ENCODE measurements at regions not wholly inside any gene's neighbourhood (a gene's known extent, or its start where the extent isn't known, plus 50 kb on each side); places are given as distances from the start of the nearest gene placed in this dataset.

GRCh38 chr11:30171661-30172060 lies 59.2 kb upstream of the FSHB start:
- Histone ChIP-seq H3K4me3 (no peak overlapping the region), H3K27ac (no peak overlapping the region), H3K9me3 (no peaks in the 10 kb centered on the region), H3K36me3 (no peaks in the 10 kb centered on the region), H3K27me3 (no peaks in the 10 kb centered on the region), H3K4me1 (no peaks in the 10 kb centered on the region)
- DNase-seq, result no peak
- TF ChIP-seq POLR2A (IDR thresholded peaks at IDR 0.05) (no peak), POLR2AphosphoS5 (IDR thresholded peaks at IDR 0.05) (no peak), EP300 (IDR thresholded peaks at IDR 0.05) (no peak), CTCF (IDR thresholded peaks at IDR 0.05) (no peak)
- WGBS, 2 donors, result 79 to 89% methylated on average over 2 of the region's 2 CpGs
- ATAC-seq (ENCODE audit: low FRiP score in 2 of 2), result no peak

GRCh38 chr11:30172158-30172557 lies 58.7 kb upstream of the FSHB start:
- Histone ChIP-seq H3K27me3 (no peaks in the 10 kb centered on the region), H3K9me3 (no peaks in the 10 kb centered on the region), H3K4me3 (no peak overlapping the region), H3K4me1 (no peaks in the 10 kb centered on the region), H3K36me3 (no peaks in the 10 kb centered on the region), H3K27ac (no peak overlapping the region)
- DNase-seq (no peak), ATAC-seq (ENCODE audit: low FRiP score in 2 of 2) (no peak)
- no peak for TF ChIP-seq POLR2A (IDR thresholded peaks at IDR 0.05)
- TF ChIP-seq POLR2AphosphoS5 (IDR thresholded peaks at IDR 0.05), result no peak
- TF ChIP-seq CTCF (IDR thresholded peaks at IDR 0.05), result no peak
- no peak for TF ChIP-seq EP300 (IDR thresholded peaks at IDR 0.05)
- WGBS, 2 donors, result 87 to 93% methylated on average over 2 of the region's 2 CpGs

DNA sequence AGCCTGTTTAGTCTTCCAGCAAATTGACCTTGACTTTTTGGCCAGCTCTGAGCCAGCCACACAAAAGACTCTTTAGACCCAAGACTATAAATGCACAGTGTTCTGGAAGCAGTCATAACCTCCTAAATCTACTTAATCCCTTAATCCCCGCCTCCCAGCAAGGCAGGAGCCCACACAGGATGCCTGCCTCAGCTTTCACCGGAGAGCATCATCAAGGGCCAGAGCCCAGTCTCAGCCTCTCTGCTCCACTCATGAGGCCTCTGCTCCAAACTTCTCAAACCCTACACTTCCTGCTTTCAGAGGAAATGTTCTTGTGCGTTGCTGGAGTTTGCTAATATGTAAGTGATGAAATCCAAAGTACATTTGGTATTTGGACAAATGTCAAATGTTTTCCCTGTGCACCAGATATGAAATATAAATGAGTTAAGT lies 57.9 kb upstream of the FSHB start:
- TF ChIP-seq POLR2A (IDR thresholded peaks at IDR 0.05) (no peak), CTCF (IDR thresholded peaks at IDR 0.05) (no peak), EP300 (IDR thresholded peaks at IDR 0.05) (no peak), POLR2AphosphoS5 (IDR thresholded peaks at IDR 0.05) (no peak)

GRCh38 chr11:30174265-30175020 lies 56.4 kb upstream of the FSHB start:
- H3K9me3 ChIP-seq, result peaks cover 0 to 8% (median 3%) of the 10 kb centered on the region in 4 donors
- H3K36me3 ChIP-seq, result no peaks in the 10 kb centered on the region
- no peak overlapping the region for H3K4me3 ChIP-seq
- no peaks in the 10 kb centered on the region for H3K4me1 ChIP-seq
- H3K27ac ChIP-seq, result no peak overlapping the region
- TF ChIP-seq POLR2AphosphoS5 (IDR thresholded peaks at IDR 0.05), result no peak
- no peak for TF ChIP-seq POLR2A (IDR thresholded peaks at IDR 0.05)
- no peak for TF ChIP-seq CTCF (IDR thresholded peaks at IDR 0.05)
- no peak for TF ChIP-seq EP300 (IDR thresholded peaks at IDR 0.05)
- H3K27me3 ChIP-seq, result no peaks in the 10 kb centered on the region
- peak in 1 of 2 donors; percentile 68 for ATAC-seq (ENCODE audit: low FRiP score in 2 of 2)
- no peak for DNase-seq
- WGBS, 2 donors, result 64 to 72% methylated on average over 2 of the region's 2 CpGs

More for the DNA sequence above, 57.9 kb upstream of the FSHB start:
- Histone ChIP-seq H3K9me3 (peaks cover 0 to 3% (median 0%) of the 10 kb centered on the region in 4 donors), H3K27ac (no peak overlapping the region), H3K4me3 (no peak overlapping the region), H3K4me1 (no peaks in the 10 kb centered on the region), H3K27me3 (no peaks in the 10 kb centered on the region), H3K36me3 (no peaks in the 10 kb centered on the region)
- 50 to 51% methylated on average over 3 of the region's 3 CpGs for WGBS, 2 donors
- DNase-seq, result no peak
- no peak for ATAC-seq (ENCODE audit: low FRiP score in 2 of 2)

Small RNA genes in the stretch of these regions (small RNA-seq; reads per million reads assigned to genes)
- gene AL358944.1, result 0 reads per million in 4 donors

Measured in upper lobe of left lung (tissue), 6 donors.